ENCODE measurements at regions not wholly inside any gene's neighbourhood (a gene's known extent, or its start where the extent isn't known, plus 50 kb on each side); places are given as distances from the start of the nearest gene placed in this dataset.
A peak's percentile ranks its signal among the peaks of the same experiment; 100 is the strongest.

DNA sequence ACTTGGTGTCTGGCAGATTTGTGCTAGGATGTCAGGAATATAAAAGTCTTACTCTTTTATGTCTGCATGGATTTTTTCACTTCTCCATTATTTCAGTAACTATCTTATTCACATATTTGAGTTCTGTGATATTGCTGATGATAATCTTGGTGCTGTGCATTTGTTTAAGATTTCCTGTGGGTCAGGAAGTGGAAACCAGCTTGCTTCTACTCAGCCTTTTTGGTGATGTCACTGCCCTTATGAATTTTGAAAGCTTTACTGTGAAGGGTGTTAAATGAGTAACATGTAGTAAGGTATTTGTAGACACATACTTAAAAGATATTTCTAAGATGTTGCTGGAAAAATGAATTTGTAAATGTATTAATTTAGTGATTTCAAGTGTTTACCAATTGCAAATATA is 69.5 kb upstream of the VOPP1 start:
- no peak for ATAC-seq

DNA sequence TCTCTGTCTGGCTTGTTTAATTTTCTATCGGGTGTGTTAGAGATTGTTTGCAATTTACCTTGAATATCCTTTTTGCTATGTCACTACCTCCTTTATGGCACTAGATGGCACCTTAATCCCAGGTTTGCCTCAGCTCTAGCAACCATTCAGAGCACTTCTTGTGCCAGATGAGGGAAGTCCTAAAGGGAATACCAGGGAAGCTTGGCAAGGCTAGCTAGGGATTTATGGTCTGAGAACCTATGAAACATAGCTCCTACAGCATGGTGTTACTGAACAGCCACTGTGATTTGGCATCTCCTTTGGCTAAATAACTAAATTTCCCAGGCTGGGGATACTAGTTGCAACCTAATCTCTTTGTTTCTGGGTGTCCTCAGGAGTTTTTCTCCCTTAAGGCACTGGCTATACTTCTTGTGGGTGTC is 69.0 kb upstream of the VOPP1 start:
- DNase-seq (ENCODE audit: low spot score) (no peak), ATAC-seq (peak; percentile 100)

More for the DNA sequence above, 69.5 kb upstream of the VOPP1 start:
- DNase-seq (ENCODE audit: low spot score), result no peak

DNA sequence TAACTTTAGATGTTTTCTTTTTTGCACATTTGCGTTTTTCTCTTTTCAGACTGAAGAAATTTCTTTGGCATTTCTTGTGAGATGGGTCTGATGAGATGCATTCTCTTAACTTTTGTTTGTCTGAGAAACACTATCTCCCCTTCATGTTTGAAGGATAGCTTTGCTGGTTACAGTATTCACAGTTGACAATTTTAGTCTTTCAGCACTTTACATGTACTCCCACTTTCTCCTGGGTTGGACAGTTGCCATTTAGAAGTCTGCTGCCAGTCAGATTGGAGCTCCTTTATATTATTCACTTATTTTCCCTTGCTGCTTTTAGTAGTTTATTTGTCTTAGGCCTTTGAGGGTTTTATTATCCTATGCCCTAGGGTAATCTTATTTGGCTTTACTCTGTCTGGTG is 67.3 kb upstream of the VOPP1 start:
- ATAC-seq, result no peak
- DNase-seq (ENCODE audit: low spot score), result no peak

DNA sequence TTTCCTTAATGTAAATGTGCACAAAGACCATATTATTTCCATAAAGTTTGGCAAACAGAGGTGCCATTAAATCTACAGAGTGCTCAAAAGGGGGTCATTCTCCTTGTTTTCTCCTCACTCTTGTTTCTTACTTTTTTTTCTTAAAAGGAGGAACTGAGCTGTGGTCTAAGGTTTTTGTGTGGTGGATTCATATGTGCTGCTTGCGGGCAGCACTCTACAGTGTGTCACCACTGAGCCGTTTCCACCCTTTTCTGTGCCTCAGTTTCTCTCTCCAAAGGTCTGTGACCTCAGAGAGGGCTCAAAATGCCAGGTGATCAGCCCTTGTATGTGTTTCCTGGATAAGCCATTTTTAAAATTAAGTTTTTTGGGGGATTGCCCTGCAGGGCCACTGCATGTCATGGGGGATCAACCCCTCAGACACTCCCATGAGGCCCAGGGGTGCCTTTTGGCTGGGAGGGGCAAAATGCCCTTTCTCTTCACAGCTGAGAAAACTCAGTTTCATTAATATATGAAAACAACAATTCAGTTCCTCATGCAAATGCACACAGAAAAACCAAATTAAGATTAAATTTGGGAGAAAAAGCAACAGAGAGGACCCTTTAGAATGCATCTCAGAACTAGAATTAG is 56.9 kb upstream of the VOPP1 start:
- ATAC-seq, result no peak
- DNase-seq (ENCODE audit: low spot score), result no peak

DNA sequence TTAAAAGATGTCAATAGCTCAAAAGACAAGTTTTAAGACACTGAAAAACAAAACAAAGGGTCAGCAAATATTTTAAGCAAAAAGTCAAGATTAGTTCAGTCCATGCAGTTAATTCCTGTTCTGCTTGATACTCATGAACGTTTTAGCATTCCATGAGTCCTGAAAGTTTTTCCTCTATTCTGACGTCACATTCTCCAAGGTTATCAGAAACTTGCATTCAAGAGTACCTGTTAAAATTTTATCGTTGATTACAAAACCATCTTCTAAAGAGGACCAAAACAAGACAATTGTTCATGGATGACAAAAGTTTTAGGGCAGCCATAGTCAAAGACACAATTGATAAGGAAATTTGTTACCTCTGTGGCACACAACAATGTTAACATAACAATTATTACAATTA is 52.5 kb upstream of the VOPP1 start:
- no peak for DNase-seq (ENCODE audit: low spot score)
- ATAC-seq, result no peak

DNA sequence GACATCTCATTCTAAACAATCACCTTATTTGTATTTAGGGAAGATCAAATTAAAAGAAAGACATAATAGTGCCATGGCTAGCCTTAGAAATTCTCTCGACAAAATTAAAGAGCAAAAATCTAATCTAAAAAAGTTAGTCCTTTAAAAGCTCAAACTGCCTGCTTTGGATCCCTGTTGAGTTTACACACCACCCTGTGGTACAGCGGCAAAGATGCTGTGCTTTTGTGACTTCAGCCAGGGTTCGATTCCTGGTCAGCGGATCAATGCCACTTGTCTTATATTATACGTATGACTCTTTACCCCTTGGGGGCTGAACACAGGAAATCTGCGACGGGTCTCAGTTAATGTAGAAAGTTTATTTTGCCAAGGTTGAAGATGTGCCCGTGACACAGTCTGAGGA is 51.3 kb upstream of the VOPP1 start:
- no peak for DNase-seq (ENCODE audit: low spot score)
- no peak for ATAC-seq

DNA sequence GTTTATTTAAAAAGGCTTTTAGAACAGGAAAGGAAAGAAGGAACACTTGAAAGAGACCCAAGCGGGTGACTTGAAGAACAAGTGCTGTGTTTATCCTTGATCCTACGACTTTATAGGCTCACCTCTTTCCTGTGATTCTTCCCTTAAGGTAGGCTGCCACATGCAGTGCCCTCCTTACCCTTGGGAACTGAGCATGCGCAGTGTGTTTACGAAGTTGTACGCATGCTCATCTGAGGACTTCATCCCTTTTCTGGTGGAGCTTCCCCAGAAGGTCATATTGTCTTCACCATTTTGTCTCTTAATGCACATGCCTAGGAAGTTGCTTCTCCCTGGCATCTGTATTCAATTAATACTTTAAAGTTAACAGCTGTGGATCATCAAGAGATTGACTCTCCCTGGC is 49.9 kb upstream of the VOPP1 start:
- no peak for DNase-seq (ENCODE audit: low spot score)

More for the DNA sequence above, 49.9 kb upstream of the VOPP1 start:
- ATAC-seq, result no peak

Data from left lobe of liver (tissue), 2 donors.